ENCODE measurements at regions not wholly inside any gene's neighbourhood (a gene's known extent, or its start where the extent isn't known, plus 50 kb on each side); places are given as distances from the start of the nearest gene placed in this dataset.

DNA sequence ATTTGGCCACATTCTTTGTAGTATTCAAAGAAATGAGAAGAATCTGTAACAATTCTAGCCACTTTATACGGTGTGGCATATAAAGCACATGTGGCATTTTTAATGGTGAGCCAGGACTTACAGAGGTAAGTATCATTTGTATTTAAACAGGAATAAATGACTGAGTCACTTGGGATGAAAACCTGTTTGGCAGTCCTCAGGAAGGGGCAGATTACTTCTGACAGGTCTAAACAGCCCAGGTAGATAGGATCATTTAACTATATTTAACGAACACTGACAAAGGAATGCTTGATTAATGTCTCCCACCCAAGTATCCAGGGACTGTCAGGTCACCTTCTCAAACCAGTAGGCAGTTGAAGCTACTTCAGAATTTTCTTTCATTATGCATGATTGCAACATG, 241.5 kb upstream of the SATB1 start:
- ChIA-PET CTCF (no interaction called here), POLR2A (ENCODE audit: unreplicated experiment) (no interaction called here)
- H3K9me1 ChIP-seq (ENCODE audit: insufficient read depth, low read length): no peaks in the 10 kb centered on the region
- H4K91ac ChIP-seq (ENCODE audit: insufficient read depth, low read depth, low read length): no peak overlapping the region
- no peak overlapping the region for H2AK9ac ChIP-seq (replicated peaks; ENCODE audit: low read depth, low read length, poor library complexity)
- H3K9ac ChIP-seq (ENCODE audit: low read depth, low read length): no peak overlapping the region
- no peak for ATAC-seq (ENCODE audit: low read depth)
- no peak overlapping the region for H3K18ac ChIP-seq (ENCODE audit: low read depth, low read length)
- no peak overlapping the region for H3K14ac ChIP-seq (replicated peaks; ENCODE audit: low read depth, low read length)
- H2BK15ac ChIP-seq (ENCODE audit: low read depth, low read length): no peak overlapping the region
- in situ Hi-C loops (cut with MboI; ENCODE audit: low sequenced_read_pairs) (no loop called here), dilution Hi-C loops (cut with HindIII; ENCODE audit: low sequenced_read_pairs, unreplicated experiment) (no loop called here), intact Hi-C loops (cut with micrococcal nuclease) (no loop called here)
- no peaks in the 10 kb centered on the region for H3K27me3 ChIP-seq (ENCODE audit: control insufficient read depth, insufficient read depth, low read length)
- H3K79me1 ChIP-seq (ENCODE audit: low read depth in 1 of 2, low read length in 2 of 2): no peaks in the 10 kb centered on the region
- no peaks in the 10 kb centered on the region for H3K4me1 ChIP-seq (ENCODE audit: control insufficient read depth, insufficient read depth, low read length)
- no peaks in the 10 kb centered on the region for H4K20me1 ChIP-seq (ENCODE audit: insufficient read depth, low read length)
- H3K4me2 ChIP-seq (ENCODE audit: low read depth, low read length): no peak overlapping the region
- H3K36me3 ChIP-seq (ENCODE audit: control insufficient read depth, insufficient read depth, low read length): no peaks in the 10 kb centered on the region
- H3K27ac ChIP-seq (ENCODE audit: insufficient read depth, low read length): no peak overlapping the region
- H4K8ac ChIP-seq (ENCODE audit: low read depth in 2 of 2, low read length in 2 of 2): no peak overlapping the region
- DNase-seq: no peak
- no peak for TF ChIP-seq NFE2L2 (IDR thresholded peaks at IDR 0.05; ENCODE audit: low read depth, low read length)
- H2BK20ac ChIP-seq (ENCODE audit: low read depth, low read length): no peak overlapping the region
- H3K4ac ChIP-seq (ENCODE audit: low read depth, low read length): no peak overlapping the region
- H2BK5ac ChIP-seq (ENCODE audit: low read depth, low read length, poor library complexity, severe bottlenecking): no peak overlapping the region
- no peak overlapping the region for H3K56ac ChIP-seq (ENCODE audit: extremely low read depth, insufficient read depth, low read length)
- no peak overlapping the region for H2AFZ ChIP-seq (replicated peaks; ENCODE audit: low read length, poor library complexity)
- no CpG with 5 or more reads among the region's 2 CpGs for WGBS, 2 experiments (ENCODE audit: extremely low coverage in 2 of 2, insufficient read length in 1 of 2)
- H4K5ac ChIP-seq (ENCODE audit: low read depth, low read length): no peak overlapping the region
- H3K23ac ChIP-seq (ENCODE audit: low read depth, low read length): no peak overlapping the region
- no peak overlapping the region for H3K4me3 ChIP-seq (ENCODE audit: insufficient read depth, low read depth, low read length)
- H2AK5ac ChIP-seq (ENCODE audit: low read depth, low read length): no peak overlapping the region
- H2BK120ac ChIP-seq (ENCODE audit: low read depth, low read length): no peak overlapping the region
- H3K9me3 ChIP-seq (ENCODE audit: control insufficient read depth, insufficient read depth, low read length): peaks cover 6% of the 10 kb centered on the region; the same call in 1 of the 2 replicates
- no TSS peak for BruUV-seq (replicated peaks)
